ENCODE measurements at regions not wholly inside any gene's neighbourhood (a gene's known extent, or its start where the extent isn't known, plus 50 kb on each side); places are given as distances from the start of the nearest gene placed in this dataset.
"Not testable (repeated sequence)": the region's sequence is repeated elsewhere in the genome, so short reads cannot be mapped to it uniquely, and the experiment has no call there.

- H3K27ac ChIP-seq: no peak overlapping the region
- H3K4me3 ChIP-seq: no peak overlapping the region
- peak; percentile 62 to 66 for TF ChIP-seq CTCF (IDR thresholded peaks at IDR 0.05)
- TF ChIP-seq POLR2A (IDR thresholded peaks at IDR 0.05): no peak
- H3K4me1 ChIP-seq: no peaks in the 10 kb centered on the region
- no peaks in the 10 kb centered on the region for H3K36me3 ChIP-seq
- peaks cover 13% of the 10 kb centered on the region for H3K27me3 ChIP-seq
- 3% methylated on average over 2 of the region's 2 CpGs for WGBS
- DNase-seq (ENCODE audit: low spot score in 2 of 2): no peak
- H3K9me3 ChIP-seq: no peaks in the 10 kb centered on the region
These were observed 346.1 kb upstream of the ANKRD30A start for GRCh38 chr10:36779238-36779846.

DNA sequence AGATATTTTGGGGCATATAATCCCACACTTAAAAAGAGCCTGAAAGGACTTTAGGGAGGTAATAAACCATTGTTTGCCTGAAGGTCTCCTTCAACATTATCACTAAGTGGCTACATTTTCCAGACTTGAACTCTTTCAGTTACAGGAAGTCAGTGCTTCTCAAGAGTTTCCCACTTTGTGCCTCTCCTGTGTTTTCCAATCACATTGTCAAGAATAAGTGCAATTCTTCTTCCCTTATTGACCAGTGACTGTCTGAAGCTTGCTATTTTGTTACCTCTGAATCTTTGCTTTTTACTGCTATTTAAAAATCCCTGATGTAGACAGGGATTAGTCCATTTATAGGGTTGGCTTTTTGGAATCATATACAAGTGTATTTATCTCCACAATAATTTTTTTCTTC, 346.7 kb upstream of the ANKRD30A start:
- no peaks in the 10 kb centered on the region for H3K4me1 ChIP-seq
- TF ChIP-seq EP300 (IDR thresholded peaks at IDR 0.05) (no peak), POLR2A (IDR thresholded peaks at IDR 0.05) (no peak), POLR2AphosphoS5 (IDR thresholded peaks at IDR 0.05) (no peak), CTCF (IDR thresholded peaks at IDR 0.05) (no peak)
- no peak overlapping the region for H3K4me3 ChIP-seq
- no peak overlapping the region for H3K27ac ChIP-seq
- peaks cover 7% of the 10 kb centered on the region for H3K27me3 ChIP-seq
- DNase-seq (ENCODE audit: low spot score in 2 of 2): no peak
- H3K9me3 ChIP-seq: no peaks in the 10 kb centered on the region
- no peaks in the 10 kb centered on the region for H3K36me3 ChIP-seq

GRCh38 chr10:36773652-36774051, 351.7 kb upstream of the ANKRD30A start:
- Histone ChIP-seq H3K4me3 (no peak overlapping the region), H3K36me3 (no peaks in the 10 kb centered on the region), H3K9me3 (no peaks in the 10 kb centered on the region), H3K4me1 (no peaks in the 10 kb centered on the region), H3K27me3 (no peaks in the 10 kb centered on the region), H3K27ac (no peak overlapping the region)
- WGBS: 92% methylated on average over 2 of the region's 2 CpGs
- no peak for TF ChIP-seq EP300 (IDR thresholded peaks at IDR 0.05)
- no peak for TF ChIP-seq POLR2A (IDR thresholded peaks at IDR 0.05)
- TF ChIP-seq CTCF (IDR thresholded peaks at IDR 0.05): no peak
- TF ChIP-seq POLR2AphosphoS5 (IDR thresholded peaks at IDR 0.05): no peak
- DNase-seq (ENCODE audit: low spot score in 2 of 2): no peak

DNA sequence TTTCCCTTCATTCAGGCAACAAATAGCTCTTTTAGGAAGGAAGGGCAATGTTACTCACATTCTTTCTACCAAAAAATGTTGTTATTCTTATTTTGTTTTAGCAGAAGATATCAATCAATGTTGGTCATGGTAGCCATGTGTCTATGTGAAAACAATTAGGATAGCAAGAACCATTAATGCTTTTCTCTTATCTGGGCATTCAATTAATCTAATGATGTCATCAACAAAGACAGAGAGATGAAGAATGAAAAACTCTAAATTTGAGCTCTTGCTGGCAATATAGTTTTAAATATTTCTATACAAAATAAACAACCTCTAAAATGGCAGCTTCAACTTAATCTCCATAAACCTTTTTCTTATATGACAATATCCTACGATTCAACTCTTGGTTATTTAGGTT, 353.7 kb upstream of the ANKRD30A start:
- H3K27me3 ChIP-seq: no peaks in the 10 kb centered on the region
- TF ChIP-seq EP300 (IDR thresholded peaks at IDR 0.05) (no peak), POLR2A (IDR thresholded peaks at IDR 0.05) (no peak), POLR2AphosphoS5 (IDR thresholded peaks at IDR 0.05) (no peak), CTCF (IDR thresholded peaks at IDR 0.05) (no peak)
- H3K9me3 ChIP-seq: no peaks in the 10 kb centered on the region
- no peaks in the 10 kb centered on the region for H3K4me1 ChIP-seq
- no peaks in the 10 kb centered on the region for H3K36me3 ChIP-seq
- H3K27ac ChIP-seq: no peak overlapping the region
- DNase-seq (ENCODE audit: low spot score in 2 of 2): no peak
- 58% methylated on average over 1 of the region's 1 CpG for WGBS
- H3K4me3 ChIP-seq: no peak overlapping the region

DNA sequence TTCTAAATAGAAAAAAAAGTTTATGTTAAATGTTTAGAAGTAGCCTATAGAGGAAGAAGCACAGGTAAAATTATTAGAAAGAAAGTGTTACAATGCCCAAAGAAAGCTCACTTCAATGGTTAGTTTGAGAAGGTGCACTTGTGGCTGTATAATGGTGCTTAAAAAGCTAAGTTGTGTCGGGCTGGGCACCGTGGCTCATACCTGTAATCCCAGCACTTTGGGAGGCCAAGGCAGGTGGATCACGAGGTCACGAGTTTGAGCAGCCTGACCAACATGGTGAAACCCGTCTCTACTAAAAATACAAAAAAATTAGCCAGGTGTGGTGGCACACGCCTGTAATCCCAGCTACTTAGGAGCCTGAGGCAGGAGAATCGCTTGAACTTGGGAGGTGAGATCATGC, 355.7 kb upstream of the ANKRD30A start:
- H3K36me3 ChIP-seq; DNase-seq (ENCODE audit: low spot score in 2 of 2): not testable (repeated sequence)

DNA sequence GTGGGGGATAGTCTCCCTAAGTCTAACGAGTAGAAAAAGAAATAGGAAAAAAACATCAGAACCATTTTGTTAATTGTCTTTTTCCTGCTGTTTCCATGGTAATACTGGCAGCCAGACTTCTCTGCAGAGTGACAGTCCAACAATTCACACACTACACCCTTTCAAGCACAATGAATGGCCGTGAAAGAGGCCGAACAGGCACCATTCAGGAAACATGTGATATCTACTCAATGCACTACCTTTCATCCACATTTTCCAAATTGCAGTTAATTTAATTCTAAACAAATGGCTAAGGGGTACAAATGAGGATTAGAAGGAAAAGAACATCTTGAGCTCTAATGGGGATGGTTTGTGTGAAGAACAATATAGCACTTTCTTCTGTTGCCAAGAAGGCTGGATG, 358.5 kb upstream of the ANKRD30A start:
- H3K9me3 ChIP-seq: no peaks in the 10 kb centered on the region
- no peak for TF ChIP-seq POLR2A (IDR thresholded peaks at IDR 0.05)
- no peak for TF ChIP-seq CTCF (IDR thresholded peaks at IDR 0.05)
- TF ChIP-seq EP300 (IDR thresholded peaks at IDR 0.05): no peak
- no peak for DNase-seq (ENCODE audit: low spot score in 2 of 2)
- H3K4me1 ChIP-seq: no peaks in the 10 kb centered on the region
- H3K27ac ChIP-seq: no peak overlapping the region
- no peak overlapping the region for H3K4me3 ChIP-seq
- no peaks in the 10 kb centered on the region for H3K36me3 ChIP-seq
- no peaks in the 10 kb centered on the region for H3K27me3 ChIP-seq
- 56% methylated on average over 3 of the region's 3 CpGs for WGBS

More for the DNA sequence above, 355.7 kb upstream of the ANKRD30A start:
- WGBS: 75% methylated on average over 7 of the region's 7 CpGs
- not testable (repeated sequence) for H3K27ac ChIP-seq, H3K27me3 ChIP-seq, H3K9me3 ChIP-seq, H3K4me3 ChIP-seq, H3K4me1 ChIP-seq
